Amniotic stem cell (primary cell): ENCODE measurements at regions not wholly inside any gene's neighbourhood (a gene's known extent, or its start where the extent isn't known, plus 50 kb on each side); places are given as distances from the start of the nearest gene placed in this dataset.

Source experiments
- DNase-seq: peaks from one replicate; lab custom pipeline; 2025; lab: John Stamatoyannopoulos, UW

DNA sequence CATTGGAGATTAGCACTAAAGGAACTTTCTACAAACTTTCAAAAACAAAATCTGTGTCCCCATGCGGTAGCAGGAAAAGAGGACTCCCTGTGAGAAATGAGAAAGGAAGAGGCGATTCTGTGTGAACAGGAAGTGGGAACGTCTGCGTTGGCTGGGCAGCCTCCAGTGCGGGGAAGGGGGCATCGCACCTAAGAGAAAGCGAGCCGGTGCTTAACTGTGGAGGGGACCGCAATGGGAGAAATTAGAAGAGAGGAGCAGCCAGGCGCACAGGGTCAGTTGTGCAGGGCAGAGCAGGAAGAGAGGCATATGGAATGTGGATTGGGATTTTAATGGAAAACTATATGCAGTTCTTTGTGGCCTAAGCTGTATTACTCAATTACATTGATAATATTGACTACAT lies 77.4 kb upstream of the DOCK9 start:
- DNase-seq = no peak

DNA sequence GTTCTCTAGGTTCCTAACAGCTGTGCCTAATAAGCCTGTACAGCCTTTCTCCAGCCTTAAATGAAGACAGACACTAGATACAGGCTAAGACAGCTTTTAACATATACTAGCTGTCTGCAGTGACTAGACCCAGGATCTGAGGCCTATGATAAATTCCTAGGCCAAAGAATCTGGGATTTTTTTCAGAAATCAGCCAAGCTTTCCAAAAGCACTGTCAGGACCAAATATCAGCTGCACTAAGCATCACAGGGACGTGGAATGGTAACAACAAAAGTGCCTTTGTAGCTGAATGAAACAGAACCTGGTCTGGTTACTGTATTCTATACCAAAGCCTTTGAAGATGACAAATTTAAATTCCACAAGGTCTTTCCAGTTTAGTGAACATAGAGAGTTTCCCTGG lies 77.9 kb upstream of the DOCK9 start:
- DNase-seq = no peak

DNA sequence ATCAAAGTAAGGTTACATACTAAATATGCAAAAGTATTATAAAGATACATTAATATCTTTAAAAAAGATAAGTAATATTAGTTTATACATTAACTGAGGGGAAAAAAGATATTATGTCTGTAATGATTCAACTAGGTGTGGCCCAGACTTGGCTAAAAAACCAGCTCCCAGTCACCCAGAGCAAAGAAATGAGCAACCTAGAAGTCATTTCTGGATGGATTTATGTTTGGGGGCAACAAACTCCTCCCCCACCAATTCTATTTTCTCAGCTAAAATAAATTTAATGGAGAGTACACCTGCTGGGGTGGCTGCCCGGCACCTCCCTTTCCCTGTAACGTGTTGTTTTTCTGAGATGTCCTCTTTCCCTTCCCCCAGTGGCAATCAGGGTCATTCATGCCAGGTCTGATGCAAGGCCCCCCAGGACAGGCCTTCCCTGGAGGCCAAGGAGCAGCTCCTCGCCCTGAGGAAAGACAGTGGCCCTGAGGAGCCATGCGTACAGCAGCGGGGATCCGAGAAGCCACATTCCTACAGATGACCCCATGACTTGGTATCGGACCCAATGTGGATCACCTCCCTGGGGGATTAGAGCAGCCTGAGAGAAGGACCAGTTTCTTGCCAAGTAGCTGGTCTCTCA lies 78.6 kb upstream of the DOCK9 start:
- DNase-seq = no peak

DNA sequence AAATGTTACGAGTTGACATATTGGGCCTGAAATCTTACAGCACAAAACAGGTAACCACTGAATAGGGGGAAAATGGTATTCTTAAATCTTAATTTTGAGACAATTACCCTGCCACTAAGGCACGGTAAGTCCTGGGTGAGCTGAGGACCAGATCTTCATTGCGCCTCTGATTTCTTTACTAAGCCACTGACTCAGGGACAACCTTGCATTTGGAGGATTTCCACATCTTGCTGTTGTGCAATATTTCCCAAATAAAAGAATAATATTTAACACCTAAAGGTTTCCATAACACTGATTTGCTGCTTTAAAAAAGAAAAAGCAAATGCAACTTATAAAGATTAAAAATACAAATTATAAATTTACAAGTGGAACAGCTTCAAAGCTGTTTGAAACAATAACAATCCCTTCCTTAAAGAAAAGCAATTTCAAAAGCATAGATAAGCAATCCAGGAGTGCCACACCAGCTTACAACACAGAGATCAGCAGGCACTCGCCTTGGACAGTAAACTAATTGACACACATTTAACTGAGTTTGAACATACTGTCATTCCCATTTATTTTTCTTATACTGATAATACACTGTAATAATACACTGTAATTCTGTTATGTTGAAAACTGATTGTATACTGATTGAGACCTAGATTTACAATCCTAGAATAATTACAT lies 79.6 kb upstream of the DOCK9 start:
- DNase-seq = no peak

DNA sequence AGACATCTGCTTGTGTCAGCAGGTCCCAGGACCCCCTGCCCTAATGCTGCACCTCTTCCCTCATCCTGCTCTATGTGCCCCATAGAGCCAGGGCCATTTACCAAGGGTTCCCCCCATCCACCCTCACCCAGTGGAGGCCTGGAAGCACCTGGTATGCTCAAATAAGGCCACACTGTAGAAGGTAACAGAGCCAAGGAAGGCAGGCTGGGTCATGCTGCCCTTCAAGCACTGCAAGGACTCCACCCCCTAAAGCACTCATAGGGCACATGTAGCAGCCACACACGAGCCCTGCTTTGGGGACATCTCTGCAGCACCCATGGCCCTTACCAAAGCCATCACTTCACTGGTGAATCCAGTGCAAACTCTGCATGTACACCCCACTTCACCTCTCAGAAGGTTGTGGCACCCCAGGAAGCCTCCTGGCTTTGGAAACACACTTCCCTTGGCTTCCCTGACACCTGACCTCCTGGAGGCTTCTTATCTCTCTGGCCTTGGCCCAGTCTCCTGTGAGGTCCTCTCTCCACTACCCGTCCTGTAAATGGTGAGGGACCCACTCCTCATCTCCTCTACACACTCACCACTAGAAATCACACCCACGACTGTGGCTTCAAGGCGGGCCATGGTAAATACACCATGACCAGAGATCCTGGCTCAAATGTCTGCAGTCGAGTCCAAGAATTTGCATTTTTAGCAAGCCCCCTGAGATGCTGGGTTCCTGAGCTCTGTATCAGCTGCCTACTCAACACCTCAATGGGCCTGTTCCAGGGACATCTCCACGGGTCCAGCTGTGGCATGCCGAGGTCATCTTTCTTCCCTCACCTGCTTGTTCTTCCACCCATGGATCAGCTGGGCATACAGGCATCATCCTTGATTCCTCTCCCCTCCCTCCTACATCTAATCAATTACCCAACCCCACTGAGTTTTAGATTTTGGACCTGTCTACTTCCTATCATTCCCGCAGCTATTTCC lies 80.9 kb upstream of the DOCK9 start:
- no peak for DNase-seq

DNA sequence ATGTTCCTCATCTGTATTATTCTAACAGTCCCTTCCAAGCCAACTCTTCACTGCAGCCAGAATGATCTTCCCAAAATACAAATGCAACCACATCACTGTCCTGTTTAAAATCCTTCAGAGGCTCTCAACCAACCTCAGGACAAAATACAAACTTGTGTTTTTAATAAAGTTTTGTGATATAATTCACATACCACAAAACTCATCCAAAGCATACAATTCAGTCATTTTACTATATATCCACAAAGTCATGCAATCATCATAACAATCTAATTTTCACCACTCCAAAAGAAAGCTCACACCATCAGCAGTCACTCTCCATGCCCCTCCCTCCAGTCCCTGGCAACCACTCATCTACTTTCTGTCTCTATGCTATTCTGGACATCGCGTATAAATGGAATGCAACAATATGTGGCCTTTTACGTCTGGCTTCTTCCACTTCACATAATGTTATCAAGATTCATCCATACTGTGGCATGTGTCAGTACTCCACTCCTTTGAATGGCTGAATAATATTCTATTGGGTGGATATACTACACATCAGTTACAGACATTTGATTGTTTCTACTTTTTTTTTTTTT lies 81.7 kb upstream of the DOCK9 start:
- DNase-seq = no peak

DNA sequence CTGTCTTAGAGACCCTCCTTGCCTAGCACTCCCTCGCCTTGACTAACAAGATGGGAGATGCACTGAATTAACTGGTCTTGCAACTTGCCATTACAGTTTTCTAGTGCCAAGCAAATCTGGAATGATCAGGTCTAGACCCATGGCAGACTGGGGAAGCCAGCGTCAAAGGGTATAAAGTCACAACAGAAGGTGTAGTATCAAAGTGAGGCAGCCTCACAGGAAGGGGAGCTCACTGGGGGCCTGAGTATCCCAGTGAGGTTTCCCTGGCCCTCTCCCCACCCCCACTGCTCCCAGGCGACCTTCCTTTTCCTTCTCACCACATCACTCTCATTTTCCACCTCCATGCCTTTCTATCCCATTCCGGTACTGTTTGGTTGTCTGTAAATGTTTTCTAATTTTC lies 83.5 kb upstream of the DOCK9 start:
- DNase-seq = no peak

DNA sequence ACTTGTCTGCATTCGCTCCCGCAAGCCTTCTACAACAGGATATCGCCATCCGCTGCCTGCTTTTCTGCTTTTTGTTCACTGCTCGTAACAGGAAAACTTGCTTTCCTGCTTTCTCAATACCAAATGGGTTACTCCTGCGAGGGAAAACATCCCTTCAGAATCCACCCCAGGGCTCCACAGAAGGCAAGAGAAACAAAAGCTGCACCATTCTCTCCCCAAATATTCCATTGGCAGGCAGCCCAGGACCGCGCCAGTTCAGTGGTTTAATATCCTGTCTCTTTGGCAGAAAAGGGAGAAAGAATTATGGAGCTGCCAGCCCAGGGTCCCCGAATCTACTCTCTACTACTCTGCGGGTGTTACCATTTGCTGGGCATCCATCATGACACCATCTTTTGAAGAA lies 84.7 kb upstream of the DOCK9 start:
- no peak for DNase-seq

DNA sequence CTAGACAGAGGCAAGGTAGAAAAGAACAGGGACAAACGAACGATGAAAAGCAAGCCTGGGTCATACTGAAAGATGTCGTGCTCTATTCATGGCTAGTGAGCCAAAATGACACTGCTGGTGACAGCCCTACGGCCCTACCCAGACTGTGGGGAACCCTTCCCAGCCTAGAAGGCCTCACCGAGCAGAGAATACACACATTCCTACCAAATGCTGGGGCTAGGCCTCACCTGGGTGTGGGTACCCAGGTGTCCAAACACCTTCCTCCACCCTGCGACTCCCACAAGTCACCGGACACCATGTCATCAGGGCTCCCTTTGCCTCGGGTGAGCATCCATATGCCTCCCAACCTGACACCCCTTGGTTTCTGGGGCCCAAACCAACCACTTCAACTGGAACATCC lies 85.3 kb upstream of the DOCK9 start:
- no peak for DNase-seq

DNA sequence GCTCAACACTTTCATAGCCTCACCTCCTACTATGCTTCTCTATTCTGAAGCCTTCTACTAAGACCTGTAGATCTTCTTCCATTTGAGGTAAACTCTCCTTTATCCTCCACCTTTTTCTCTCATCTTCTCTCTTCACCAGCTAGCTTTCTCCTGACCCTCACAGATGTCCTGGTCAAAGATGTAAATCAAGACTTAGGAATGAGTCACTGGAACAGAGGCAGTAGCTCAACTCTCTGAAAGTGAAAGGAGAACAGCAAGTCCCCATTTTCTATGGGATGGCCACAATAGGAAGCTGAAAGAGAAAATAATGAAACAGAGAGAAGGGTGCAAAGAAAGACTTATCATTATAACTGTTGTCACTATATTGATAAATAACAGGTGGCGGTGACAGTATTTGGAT lies 86.1 kb upstream of the DOCK9 start:
- DNase-seq = no peak

DNA sequence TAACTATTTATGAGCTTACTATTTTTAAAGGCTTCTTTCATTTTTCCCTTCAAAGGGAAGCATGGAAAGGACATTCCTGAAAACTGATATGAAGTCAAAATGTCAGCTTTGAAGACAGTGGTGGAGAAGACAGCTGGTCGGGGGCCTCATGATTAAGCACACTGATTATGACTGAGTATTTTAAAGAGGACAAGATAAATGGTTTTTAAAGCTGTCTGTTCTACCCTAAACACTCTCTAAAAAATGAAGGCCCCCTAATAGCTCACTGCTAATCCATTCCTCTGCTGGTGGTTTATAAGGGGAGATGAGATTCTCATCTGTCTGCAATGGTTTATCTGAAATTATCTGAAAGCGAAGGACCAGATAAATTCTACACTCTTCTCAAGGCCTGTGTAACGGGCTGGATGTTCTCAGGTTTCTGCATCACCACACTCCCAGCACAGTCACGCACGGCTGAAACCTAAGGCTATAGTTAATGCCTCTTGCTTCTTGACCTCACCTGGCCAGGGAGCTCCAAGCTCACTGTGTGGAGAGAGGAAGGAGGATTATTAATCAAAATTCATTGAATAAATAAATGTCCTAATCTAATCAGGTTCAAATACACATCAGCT lies 86.9 kb upstream of the DOCK9 start:
- no peak for DNase-seq

DNA sequence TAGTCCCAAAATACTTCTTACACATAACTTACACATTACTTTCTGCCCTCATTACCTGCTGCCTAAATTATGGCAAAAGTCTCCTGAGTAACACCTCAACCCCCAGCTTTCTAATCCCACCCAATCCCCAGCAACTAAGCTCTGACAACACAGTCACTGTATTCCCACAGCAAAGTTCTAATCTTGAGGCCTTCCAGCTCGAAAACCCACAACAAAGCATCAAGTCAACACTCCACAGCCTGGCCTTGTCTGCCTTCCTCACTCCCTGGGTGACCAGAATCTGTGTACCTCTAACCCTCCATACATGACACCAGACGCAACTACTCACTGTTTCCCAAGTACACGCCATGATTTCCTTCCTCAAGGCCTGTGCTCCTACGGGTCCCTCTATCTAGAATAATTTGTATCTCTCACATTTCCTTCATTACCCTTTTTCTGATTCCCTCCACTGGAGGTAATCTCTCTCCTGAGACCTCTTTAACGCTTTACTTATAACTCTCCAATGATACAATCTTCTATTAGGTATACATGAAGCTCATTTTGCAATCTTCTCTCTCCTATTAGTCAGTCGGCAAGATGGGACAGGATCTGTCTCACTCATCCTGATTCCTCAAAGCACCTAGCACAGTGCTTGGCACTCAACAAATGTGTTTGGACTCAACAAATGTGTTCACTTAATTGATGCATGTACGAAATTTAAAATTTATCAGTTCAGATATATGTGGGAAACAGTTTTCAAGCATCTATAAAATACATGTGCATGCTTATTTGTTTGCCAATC lies 87.6 kb upstream of the DOCK9 start:
- DNase-seq = no peak

DNA sequence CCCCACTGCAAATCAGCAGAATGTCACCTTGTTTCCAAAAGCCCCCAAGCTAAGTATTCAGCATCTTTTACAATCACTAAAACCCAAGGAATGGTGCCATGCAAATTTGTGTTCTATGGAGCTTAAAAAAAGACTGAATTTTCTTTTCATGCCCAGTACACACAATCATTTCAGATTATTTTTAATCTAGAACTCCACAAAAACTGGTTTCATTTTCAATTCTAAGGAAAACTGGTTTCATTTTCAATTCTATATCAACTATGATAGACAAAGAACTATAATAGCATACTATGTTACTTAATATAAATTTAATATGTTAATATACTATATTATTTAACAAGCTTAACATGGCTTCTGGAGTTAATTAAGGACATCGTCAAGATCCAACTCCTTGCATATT lies 88.4 kb upstream of the DOCK9 start:
- no peak for DNase-seq

DNA sequence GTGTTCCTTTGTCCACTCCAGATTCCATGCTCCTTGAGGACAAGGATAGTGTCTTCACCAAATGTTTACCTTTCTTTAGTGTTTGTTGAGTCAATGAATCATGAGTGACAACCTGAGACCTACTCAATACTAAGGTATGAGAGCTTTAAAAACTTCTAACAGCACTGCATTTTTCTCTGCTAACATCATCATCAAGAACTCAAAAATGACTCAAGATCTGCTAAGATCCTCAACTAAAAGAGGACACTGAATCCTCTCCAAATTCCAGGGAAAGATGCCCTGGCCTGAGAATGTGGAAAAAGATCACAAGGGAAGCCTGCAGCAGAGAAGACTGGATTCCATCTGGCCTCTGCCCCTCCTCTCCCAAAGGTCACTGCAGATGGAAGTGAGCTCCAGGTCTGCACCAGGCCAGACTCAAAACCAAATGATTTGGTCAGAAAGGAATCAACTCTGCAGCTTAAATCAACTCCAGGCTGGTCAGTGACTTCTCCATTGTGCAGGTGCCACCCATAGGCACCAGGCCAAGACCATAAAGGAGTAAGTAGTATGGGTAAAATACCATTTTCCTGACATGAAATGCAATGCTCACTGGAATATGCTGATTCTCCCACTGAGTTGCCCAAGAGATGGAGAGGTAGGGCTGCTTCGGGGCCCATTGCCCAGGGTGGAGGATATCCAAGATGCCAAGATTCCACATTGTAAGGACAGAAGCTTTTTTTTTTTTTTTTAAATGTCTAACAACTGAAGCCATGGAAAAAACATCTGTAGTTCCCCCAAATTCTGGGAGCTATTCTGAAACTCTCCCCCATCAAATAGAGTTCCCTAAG lies 89.5 kb upstream of the DOCK9 start:
- peak; percentile 29 for DNase-seq

DNA sequence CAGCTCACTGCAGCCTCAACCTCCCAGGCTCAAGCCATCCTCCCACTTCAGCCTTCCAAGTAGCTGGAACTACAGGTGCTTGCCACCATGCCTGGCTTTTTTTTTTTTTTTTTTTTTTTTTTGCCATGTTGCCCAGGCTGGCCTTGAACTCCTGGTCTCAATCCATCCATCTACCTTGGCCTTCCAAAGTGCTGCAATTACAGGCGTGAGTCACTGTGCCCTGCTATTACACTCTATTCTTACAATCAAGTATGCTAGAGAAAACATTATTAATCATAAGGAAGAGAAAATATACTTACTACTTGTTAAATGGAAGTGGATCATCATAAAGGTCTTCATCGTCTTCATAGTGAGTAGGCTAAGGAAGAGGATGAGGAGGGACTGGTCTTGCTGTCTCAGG lies 93.3 kb upstream of the DOCK9 start:
- DNase-seq = no peak

DNA sequence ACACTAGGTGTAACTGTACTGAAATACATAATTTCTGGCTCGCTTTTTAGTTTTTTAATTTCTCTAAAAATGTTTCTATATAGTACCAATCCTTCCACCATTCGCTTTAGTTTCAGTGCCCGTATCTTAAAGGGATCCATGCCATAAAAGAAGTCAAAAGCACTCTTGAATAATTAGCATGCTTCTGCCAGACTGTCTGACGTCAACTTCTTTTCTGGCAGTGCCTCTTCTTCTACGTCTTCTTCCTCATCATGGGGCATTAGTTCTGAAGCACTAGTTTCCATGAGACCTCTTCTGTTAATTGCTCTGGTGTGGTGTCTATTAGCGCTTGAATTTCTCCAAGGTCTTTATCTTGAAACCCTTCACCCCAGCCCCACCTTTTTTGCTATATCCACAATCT lies 93.8 kb upstream of the DOCK9 start:
- DNase-seq = no peak

DNA sequence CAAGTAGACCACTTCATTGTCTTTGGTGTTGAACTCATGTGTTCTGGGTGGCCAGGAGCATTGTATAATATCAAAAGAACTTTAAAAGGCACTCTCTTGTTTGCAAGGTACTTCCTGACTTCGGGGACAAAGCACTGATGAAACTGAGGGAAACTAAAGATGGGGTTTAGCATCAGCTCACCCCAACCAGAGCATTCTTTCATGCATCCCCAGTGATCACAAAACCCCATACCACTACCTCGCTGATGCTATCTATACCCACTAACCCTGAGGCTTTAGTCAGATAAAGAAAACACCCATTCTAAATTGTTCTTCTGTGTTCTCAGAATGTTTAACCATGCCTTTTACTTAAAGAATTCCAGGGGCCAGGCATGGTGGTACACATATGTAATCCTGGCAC lies 94.5 kb upstream of the DOCK9 start:
- no peak for DNase-seq

DNA sequence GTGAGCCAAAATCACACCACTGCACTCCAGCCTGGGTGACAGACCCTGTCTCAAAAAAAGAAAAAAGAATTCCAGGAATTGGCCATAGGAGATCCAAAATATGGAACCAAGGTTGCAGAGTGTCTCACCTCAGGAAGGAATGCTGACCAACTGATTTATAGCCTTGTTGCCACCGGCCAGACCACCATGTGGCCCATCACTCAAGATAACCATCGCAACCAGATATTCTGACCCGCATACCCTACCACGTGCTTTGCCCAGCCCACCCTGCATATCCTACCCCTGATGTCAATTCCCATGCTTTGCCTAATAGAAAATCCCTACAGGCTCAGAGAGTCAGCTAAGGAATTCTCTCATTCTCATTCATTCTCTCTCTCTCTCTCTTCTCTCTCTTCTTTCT lies 95.1 kb upstream of the DOCK9 start:
- DNase-seq = no peak

DNA sequence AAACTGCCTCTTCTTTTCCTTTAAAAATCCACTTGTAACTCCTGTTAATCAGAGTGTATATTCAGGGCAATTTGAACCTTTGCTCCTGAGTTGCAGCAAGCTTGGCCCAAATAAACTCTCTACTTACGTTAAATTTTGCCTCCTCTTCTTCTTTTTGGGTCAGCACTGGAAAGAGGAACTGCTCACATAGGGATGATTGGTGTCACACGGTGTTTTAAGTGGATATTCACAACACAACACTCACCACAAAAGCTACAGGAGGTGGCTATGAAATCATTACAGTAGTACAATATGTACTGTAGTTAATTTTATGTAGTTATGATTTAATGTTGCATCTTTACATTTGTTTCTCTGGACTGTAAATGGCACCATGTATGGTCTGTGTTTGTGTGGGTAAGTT lies 96.8 kb upstream of the DOCK9 start:
- no peak for DNase-seq
